Fibroblast of mammary gland (primary cell): ENCODE measurements at regions not wholly inside any gene's neighbourhood (a gene's known extent, or its start where the extent isn't known, plus 50 kb on each side); places are given as distances from the start of the nearest gene placed in this dataset.

Source experiments
- DNase-seq: peaks from one replicate; pipeline ENCODE4 v3.0.0-alpha.2; 2010; ENCODE audit warnings: low read depth
- H3K4me3 ChIP-seq: 2 replicates; pipeline ENCODE4 v1.5.1; 2011; ENCODE audit warnings: low read depth, mild to moderate bottlenecking, low read length, moderate library complexity; ENCODE audit not compliant: control insufficient read depth
- CTCF ChIP-seq: conservative IDR thresholded peaks from 2 replicates; pipeline ENCODE4 v1.5.1; 2011; ENCODE audit warnings: low read depth, low read length, inconsistent platforms; ENCODE audit not compliant: control insufficient read depth, insufficient read depth

- no peak overlapping the region for H3K4me3 ChIP-seq
- TF ChIP-seq CTCF = no peak
- no peak for DNase-seq
These were observed 469.0 kb upstream of the SALL3 start for GRCh38 chr18:78510636-78511035.

- no peak for DNase-seq
- no peak for TF ChIP-seq CTCF
- no peak overlapping the region for H3K4me3 ChIP-seq
These were observed 467.7 kb upstream of the SALL3 start for GRCh38 chr18:78511666-78512601.

DNA sequence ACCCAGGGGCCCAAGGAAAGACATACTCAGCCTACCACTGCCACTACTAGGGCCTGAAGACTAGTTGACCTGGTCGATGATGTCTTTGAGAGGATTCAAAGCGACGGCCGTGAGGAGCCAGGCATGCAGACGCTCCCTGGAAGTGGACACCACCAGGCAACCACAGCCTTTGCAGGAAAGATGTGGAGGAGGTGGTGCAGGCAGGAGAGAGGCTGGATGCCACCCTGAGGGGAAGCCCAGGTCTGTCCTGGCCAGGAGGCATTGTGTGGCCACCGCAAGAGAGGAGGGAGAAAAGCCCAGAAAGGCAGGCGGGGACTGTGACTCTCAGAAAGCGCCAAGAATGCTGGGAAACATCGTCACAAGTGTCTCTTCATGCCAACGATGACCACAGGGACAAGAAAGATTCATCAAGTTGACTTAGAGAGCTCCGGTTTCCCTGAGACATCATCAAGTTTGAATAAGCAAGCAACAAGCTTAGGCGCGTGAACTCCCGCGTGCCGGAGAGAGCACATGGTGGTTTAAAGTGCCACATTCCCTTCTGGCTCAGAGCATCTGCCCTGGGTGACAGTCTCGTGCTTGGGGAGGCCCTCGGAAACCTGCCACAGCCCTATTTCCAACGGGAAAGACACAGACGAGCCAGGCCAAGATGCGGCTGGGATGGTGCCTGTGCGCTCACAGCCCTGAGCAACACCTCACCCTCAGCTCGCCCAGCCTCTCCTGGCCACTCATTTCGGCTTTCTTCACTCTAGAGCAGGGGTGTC is 464.5 kb upstream of the SALL3 start:
- H3K4me3 ChIP-seq = no peak overlapping the region
- no peak for DNase-seq
- TF ChIP-seq CTCF = no peak

GRCh38 chr18:78517328-78517727 is 462.3 kb upstream of the SALL3 start:
- no peak for DNase-seq
- no peak overlapping the region for H3K4me3 ChIP-seq
- no peak for TF ChIP-seq CTCF

DNA sequence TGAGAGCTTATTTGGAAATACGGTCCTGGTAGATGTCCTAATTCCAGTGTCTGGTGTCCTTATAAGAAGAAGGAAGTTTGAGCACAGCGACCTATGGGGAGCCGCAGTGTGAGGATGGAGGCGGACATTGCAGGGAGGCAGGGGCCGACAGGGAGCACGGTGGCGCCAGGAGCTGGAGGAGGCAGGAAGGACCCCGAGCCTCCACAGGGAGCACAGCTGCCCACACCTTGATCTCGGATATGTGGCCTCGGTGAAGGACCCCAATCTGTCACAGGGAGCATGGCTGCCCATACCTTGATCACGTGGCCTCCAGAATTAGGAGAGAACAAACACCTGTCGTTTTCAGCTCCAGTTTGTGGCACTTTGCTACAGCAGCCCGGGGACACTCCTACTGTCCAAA is 461.6 kb upstream of the SALL3 start:
- TF ChIP-seq CTCF = no peak
- no peak overlapping the region for H3K4me3 ChIP-seq
- DNase-seq = no peak

DNA sequence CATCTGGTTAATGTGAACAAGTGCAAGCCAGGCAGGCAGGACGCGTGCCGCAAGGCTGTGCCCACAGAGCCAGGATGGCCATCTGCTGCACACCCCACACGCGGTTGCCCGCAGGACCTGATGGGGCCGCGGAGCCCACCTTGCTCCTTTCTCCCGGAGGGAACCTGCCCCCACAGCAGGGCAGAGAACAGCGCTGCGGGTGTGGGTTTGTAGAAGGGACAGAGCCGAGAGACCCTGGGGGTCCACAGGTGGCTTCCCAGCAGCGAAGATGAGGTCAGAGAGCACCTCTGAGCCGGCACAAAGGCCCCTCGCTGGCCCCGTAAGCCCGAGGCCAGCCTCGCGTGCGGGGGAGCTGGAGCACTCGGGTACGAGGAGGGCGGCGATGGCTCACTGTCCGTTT is 460.8 kb upstream of the SALL3 start:
- DNase-seq = no peak
- no peak overlapping the region for H3K4me3 ChIP-seq
- no peak for TF ChIP-seq CTCF
